GM21723 (cell line): ENCODE measurements at regions not wholly inside any gene's neighbourhood (a gene's known extent, or its start where the extent isn't known, plus 50 kb on each side); places are given as distances from the start of the nearest gene placed in this dataset.

Experiments used
- ATAC-seq: cut with Tn5 transposase; IDR thresholded peaks from one replicate; pipeline ENCODE4 v1.9.1; 2021; ENCODE audit warnings: mild to moderate bottlenecking, moderate library complexity; ENCODE audit not compliant: unreplicated experiment

DNA sequence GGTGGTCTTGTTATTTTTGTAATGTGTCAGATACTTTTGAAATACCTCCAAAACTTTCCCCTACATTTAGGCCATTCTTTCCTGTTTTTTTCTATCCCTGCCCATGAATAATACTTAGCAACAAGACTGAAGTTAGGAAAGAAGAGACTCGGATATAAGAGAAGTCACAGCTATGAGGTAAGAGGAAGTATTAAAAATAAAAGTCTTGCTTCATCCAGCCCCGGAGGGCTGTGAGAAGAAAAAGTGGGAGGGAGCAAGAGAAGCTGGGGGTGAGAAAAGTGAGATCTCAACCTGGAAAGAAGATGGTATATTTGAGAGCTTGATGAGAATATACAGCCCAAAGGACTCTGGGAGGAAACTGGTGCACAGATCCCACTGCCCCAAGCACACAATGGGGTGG, 213.5 kb upstream of the CDIN1 start:
- ATAC-seq = no peak

DNA sequence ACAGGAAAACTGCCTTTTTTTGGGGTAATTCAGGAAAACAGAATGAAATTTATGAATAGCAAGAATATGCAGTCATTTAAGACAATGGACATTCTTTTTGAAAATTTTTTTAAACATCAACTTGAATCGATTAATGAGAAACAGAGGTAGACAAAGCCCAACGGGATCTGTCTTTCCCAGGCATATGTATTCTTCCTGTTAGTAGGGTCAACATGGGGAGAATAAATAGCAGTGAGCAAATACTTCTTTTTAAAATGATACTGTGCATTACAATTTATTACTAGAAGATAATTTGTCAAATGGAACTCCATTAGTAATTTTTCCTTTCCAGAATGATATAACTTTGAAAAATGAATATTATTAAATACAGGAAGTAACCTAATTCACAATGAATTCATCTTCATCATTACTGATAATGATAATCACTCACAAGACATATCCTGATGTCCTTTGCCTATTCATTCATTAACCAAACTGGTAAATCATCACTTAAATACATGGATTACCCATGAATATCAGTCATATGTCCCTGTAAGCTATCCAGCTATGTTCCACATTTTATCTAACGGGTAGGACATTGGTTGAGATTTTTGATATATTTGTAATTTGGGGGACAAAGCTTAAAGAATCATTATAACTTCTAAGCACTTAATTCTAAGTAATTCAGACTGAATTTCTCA, 209.2 kb upstream of the CDIN1 start:
- no peak for ATAC-seq

DNA sequence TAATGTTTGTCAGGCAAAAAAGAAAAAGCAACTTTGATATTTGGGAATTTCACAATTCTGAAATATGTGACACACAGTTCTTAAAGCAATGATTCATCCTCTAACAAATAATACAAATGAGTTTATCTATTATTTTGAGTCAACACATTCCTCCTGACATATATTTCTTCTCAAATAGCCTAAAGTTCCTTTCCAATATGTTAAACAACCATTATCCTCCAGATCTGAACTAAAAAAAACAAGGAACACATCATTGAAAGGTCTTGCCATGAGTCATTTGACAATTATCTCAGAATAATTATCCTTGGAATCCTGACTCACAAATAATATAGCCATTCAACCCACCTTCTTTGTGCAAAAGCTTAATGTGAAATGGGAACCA, 208.7 kb upstream of the CDIN1 start:
- no peak for ATAC-seq

DNA sequence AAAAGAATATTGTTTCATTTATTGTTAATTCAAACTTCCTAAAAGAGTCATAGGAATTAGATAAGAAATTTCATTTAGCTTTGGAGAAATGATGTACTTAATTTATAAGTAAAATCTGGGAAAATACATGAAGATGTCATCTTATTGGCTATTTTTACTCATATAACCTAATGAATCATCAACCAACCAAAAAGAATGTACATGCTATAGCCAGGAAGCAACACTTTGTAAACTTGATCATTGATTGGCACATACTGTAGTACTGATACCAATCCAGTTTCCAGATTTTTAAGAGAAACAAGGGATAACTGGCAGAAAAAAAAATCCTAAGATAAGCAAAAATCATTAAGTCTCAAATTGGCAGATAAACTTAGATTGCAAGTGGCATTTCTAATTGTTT, 207.9 kb upstream of the CDIN1 start:
- ATAC-seq = no peak

DNA sequence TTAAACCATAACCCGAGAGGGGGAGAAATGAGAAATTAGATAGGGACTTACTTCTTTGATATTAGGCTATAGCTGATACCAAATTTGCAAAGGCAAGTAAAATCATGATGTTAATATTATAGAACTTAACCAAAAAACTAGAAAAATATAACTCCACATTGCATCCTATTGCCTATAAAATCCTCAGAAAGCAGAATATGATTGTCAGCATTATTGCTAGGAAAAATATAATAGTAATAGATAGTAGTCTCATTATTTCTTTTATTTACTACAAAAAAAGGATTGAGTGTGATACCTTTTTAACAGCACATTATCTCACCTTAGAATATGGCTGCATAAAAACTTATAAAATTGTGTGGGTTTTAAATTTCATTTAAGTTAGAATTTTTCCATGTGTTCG, 206.5 kb upstream of the CDIN1 start:
- ATAC-seq = no peak

DNA sequence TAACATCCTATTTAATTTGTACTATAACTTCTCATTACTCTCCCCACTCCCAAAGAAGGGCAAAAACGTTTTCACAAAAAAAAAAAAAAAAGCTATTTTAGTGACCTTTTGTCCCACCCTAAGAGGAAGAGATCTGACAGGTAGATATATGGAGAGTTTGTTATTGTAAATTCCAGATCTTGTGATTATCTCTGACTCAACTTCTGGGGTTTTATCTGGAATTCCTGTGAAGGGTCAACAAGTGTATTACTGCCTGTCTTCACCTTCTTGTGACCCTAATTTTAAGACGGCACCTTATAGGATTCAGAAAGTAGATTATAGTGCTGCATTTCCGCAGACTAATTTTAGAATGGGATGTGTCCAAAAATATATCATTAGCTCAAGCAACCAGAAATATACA, 205.9 kb upstream of the CDIN1 start:
- no peak for ATAC-seq

DNA sequence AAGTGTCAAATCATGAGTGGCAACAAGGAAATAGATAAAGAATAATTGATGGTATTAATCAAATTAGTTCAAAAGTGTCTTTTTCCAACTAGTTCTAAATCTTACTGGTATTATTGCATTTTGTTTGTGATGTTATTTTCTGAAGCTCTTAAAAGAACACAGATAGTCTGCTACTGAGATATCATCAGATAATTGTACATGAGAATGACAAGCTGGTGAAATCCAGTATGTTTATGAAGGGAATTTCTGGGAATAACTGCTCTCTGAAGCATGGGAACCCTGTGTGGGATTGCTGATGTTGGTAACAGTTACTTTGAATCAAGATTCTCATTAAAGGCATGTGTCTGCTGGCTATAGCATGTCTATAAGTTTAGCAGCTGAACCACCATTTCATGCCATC, 190.3 kb upstream of the CDIN1 start:
- ATAC-seq = no peak

DNA sequence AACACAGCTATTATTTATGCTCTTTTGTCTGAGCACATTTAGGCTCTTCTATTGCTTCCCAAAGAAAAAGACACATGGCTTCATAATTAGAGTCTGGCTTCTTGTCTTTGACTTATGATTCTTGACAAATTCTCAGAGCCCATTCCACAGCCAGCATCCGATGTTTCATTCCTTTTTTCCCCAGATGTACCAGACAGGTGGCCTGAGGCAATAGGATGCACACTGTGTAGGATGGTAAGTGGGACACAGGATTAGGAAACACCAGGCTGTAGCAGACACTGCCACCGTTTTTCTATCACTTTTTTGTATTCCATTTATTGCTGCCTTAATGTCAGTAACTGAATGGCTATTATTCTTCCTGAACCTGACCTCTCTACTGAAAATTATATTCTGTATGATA, 188.9 kb upstream of the CDIN1 start:
- no peak for ATAC-seq

DNA sequence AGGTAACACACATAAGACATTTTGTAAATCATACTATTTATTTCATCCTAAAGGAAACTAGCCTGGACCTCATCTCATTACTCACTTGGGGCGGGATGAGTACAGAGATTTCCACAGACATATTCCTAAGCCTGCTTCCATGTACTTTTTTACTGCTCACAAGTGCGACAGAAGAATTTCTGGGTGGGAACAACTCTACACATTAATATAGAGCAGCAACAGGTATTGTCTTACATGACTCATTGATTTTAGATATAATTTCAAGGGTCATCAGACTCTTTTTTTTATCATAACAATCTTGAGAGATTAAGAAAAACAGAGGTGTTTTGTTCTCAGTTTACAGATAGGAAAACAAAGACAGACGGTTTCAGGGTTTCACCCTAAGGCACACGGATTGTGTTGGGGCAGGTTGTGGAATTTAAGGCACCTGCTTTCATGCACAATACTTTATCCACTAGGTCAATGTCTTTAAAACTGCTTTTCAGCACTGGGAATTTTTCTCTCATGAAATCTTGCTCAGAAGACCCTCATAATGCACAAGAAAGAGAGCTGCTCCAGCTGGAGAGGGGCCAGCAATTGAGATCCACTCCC, 186.7 kb upstream of the CDIN1 start:
- ATAC-seq = no peak

DNA sequence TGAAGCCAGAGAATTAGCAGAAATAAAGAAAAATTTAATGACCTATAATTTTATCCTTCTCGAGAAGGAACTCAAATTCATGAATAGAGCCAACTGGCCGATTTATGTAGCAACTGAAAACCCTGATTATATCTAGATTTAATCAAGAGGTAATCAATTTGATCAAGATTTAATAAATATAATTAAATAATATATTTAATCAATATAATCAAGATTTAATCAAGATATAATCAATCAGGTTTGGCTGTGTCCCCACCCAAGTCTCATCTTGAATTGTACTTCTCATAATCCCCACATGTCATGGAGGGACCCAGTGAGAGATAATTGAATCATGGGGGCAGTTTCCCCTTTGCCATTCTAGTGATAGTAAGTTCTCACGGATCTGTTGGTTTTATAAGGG, 181.2 kb upstream of the CDIN1 start:
- ATAC-seq = no peak

DNA sequence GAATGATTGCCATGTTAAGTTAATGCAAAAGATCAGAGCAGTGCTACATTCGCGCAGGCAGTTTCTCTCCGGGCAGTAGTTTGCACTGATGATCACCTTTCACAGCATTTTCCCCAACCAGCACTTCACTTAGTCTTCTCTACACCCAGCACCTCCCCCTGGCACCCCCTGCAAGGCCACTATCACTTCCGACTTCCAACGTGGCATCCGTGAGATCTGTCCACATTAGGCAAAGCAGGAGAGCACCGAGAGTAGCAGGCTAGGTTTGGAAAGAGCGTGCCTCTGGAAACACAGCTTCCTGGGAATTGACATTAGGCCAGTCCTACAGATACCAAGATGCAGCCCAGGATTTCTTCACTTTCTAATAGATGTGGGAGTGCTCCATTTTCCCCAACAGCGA, 180.2 kb upstream of the CDIN1 start:
- no peak for ATAC-seq

DNA sequence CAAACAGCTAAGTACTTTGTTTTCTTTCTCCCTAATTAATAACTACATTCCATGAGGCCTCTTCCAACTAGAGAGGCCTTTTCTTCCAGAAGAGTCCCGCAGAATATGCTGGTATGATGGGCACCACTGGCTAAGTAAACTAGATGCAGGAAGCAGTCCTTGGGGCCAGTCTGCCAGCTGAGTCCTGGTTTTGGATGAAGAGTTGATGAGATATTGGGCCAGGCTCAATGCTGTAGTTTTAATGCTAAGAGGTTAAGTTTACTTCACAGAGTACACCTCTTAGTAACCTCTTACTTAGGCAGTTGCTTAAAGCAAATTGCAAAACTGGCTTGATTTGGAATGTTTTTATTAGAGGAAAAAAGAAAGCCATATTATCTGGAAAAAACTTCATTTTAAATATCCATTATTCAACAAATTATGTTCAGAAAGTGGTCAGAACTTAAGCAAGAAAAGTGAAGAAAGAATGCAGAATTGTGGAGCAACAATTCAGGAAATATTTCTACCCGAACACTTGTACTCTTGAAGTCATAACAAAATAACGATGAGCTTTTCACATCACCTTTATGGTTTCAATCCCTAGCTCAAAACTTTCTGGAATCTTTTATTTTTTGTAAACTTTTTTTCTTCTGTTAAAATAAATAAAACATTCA, 178.4 kb upstream of the CDIN1 start:
- ATAC-seq = no peak

DNA sequence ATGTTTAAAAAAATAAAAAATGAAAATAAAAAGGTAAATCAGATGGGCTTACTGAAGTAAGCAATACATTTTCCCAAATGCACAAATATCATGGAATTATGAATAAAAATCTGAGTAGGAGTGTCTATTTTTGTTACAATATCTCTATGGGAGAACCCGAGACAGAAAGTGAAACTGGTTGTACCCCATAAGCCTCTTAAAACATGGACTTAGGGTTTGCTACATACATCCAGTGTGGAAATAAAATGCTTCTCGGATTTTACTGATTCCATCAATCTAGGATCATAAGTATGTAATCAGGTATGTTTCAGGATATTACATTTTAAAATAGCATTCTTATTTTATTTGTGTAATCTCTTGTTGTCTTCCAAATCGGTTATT, 177.8 kb upstream of the CDIN1 start:
- ATAC-seq = no peak

DNA sequence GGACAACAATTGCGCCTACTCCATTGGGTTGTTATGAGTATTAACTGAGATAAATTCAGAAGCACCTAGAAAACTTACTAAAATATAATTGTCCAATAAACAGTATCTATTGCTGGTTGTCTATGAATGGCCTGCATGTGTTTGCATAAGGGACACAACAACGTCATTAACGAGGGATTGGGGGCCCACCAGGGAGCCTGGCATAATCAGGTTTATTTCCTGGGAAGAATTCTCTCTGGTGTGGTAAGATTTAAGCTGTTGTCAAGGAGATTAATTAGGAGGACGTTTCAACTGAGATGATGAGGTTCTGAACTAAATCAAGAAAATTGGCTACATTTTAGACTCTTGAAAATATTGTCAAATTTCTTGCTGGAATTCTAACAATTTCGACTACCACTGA, 176.1 kb upstream of the CDIN1 start:
- ATAC-seq = no peak

DNA sequence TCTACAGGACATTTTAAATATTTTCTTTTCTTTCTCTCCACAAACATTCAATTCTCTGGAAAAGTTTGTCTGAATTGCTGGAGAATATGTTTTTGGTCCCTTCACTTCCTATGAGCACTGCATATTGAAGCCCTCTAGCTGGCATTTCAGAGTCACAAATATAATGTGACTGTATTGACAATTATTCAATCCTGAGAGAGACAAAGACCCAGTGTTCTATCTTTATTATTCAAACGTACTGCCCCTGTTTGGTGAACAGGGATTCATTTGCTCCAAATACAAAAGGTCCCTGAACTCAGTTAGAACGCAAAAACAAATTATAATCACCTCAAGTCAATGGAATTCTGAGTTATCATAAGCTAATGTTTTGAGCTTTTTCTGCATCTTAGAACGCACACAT, 173.1 kb upstream of the CDIN1 start:
- ATAC-seq = no peak

DNA sequence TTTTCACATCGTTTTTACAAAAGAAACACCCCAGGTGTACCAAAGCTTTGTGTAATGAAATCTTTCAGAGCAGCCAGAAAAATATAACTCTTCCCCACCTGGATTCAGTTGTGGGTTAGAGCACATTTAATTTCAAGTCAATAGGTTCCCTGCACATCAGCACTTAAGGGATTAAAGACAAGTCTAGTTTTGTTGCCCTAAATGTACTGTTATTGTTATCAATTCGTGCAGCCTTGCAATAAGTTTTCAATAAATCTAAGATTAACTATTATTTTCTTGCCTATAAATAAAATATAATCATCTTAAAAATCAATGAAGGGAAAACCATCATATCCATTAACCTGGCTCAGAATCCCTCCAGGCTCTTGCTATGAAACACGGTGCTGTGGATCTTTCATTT, 172.5 kb upstream of the CDIN1 start:
- ATAC-seq = no peak

DNA sequence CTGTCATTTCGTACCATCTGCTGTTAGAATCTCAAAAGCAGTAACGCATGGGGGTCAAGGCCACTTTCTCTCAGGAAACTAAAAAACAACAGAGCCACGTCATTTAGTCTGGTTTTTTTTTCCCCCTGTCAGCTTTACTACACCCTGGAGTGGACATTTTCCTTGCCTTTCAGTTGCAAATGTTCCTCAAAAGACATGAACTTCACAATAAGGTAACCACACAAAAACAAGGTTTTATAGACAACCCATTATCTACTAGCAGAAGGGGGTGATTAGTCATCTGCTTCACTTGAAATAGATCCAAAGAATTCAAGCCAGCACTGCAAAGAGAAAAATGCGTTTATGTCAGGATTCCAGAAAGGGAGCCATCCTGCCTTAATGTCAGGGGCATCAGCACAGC, 171.8 kb upstream of the CDIN1 start:
- no peak for ATAC-seq

DNA sequence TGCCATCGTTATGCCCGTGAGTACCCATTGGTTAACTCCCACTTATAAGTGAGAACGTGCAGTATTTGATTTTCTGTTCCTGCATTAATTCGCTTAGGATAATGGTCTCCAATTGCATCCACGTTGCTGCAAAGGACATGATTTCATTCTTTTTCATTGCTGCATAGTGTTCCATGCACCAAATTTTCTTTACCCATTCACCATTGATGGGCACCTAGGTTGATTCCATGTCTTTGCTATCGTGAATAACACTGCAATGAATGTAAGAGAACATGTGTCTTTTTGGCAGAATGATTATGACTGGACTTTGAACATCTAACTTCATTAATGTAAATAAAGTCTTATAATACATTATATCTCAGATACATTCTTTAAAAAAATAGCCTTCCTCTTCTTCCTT, 169.6 kb upstream of the CDIN1 start:
- no peak for ATAC-seq

DNA sequence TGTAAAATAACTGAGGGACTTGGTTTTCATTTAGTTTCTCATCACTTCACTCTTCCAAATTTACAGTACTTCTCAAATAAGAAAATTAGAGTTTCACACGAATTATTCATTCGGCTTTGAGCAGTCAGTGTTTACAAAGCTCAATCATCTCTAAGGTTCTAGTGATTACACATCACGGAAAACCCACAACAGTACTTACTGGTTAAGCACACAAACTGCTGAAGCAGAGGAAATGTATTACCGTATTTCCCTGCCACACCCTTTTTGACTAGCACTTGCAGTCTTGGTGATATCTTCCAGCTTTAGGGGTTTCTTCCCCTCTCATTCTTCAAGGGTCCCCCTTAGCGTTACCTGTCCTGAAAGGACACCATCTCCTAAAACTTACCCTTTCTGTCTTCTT, 164.8 kb upstream of the CDIN1 start:
- no peak for ATAC-seq

DNA sequence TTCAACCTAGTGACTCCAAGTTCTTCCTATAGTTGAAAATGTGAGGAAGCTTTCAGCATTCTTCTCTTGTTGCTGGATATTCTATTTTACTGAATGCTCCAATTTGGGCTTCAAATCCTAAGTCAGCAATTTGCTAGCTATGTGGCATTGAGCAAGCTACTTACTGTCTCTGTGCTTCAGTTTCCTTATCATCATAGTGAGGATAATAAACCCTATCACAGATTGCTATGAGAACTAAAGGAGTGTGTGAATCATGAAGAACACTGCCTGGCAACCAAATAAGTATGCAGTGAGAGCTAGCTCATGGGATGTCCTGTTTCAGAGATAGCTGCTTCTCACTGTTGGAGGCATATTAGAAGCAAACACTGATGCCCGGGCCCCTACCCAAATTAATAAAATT, 163.8 kb upstream of the CDIN1 start:
- no peak for ATAC-seq

DNA sequence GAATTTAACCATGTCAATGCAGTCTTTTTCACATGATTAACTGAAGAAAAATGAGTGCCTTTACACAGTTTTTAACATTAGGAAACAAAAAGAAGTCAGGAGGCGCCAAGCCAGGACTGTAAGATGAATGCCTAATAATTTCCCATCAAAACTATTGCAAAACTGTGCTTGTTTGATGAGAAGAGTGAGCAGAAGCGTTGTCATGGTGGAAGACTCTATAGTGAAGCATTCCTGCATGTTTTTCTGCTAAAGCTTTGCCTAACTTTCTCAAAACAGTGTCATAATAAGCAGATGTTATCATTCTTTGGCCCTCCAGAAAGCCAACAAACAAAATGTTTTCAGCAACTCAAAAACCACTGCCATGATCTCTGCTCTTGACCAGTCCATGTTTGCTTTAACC, 156.8 kb upstream of the CDIN1 start:
- ATAC-seq = no peak

DNA sequence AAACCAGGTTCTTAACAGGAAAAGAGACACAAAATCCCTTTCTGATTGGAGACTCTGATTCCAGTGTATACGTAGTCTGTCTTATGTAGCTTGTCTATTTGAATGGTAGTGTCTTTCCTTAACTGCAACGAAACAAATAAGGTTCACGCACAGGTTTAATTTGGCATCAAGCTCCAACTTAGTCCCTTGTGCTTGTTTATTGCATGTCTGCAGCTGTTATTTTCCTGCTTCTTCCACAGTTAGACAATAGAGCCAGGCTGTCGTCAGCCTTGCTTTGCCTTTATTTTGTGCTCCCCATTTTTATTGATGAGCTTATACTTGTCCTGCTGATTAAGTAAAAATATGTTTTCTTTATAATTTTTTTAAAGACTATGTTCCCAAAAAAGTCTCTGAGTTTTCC, 152.7 kb upstream of the CDIN1 start:
- ATAC-seq = no peak
